ENCODE measurements at regions not wholly inside any gene's neighbourhood (a gene's known extent, or its start where the extent isn't known, plus 50 kb on each side); places are given as distances from the start of the nearest gene placed in this dataset.

GRCh38 chr9:16115994-16116393 lies 563.2 kb downstream of the CCDC171 start:
- TF ChIP-seq, protein P1, sequence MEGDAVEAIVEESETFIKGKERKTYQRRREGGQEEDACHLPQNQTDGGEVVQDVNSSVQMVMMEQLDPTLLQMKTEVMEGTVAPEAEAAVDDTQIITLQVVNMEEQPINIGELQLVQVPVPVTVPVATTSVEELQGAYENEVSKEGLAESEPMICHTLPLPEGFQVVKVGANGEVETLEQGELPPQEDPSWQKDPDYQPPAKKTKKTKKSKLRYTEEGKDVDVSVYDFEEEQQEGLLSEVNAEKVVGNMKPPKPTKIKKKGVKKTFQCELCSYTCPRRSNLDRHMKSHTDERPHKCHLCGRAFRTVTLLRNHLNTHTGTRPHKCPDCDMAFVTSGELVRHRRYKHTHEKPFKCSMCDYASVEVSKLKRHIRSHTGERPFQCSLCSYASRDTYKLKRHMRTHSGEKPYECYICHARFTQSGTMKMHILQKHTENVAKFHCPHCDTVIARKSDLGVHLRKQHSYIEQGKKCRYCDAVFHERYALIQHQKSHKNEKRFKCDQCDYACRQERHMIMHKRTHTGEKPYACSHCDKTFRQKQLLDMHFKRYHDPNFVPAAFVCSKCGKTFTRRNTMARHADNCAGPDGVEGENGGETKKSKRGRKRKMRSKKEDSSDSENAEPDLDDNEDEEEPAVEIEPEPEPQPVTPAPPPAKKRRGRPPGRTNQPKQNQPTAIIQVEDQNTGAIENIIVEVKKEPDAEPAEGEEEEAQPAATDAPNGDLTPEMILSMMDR (IDR thresholded peaks at IDR 0.05; ENCODE audit: poor library complexity), result no peak
- TF ChIP-seq EZH2phosphoT487 (IDR thresholded peaks at IDR 0.05; ENCODE audit: low read depth, severe bottlenecking, unreplicated experiment), result no peak
- no peak for TF ChIP-seq EZH2 (IDR thresholded peaks at IDR 0.05; ENCODE audit: borderline replicate concordance)
